Adrenal gland (tissue), 9 donors: ENCODE measurements at regions not wholly inside any gene's neighbourhood (a gene's known extent, or its start where the extent isn't known, plus 50 kb on each side); places are given as distances from the start of the nearest gene placed in this dataset.
A peak's percentile ranks its signal among the peaks of the same experiment; 100 is the strongest.
"Not testable (repeated sequence)": the region's sequence is repeated elsewhere in the genome, so short reads cannot be mapped to it uniquely, and the experiment has no call there.

Source experiments
- DNase-seq, 7 donors: peaks; one replicate each; pipeline ENCODE4 v3.0.0-alpha.2; 2019 to 2020
- H3K27ac ChIP-seq, 5 donors: fragments of 200-600 bp; sonication (generic) in 4 of 5; 1 replicate in 3 of 5; 2 replicates in 2 of 5; pipeline versions ENCODE4 v1.5.1 to v1.8.0; 2016 to 2020; ENCODE audit warnings: mild to moderate bottlenecking in 1 of 5
- H3K27me3 ChIP-seq: fragments of 200-600 bp; 2 replicates; pipeline ENCODE4 v1.8.0; 2021
- H3K36me3 ChIP-seq, 2 donors: fragments of 200-600 bp; replicated peaks in 1 of 2; 1 replicate in 1 of 2; 2 replicates in 1 of 2; pipeline versions ENCODE4 v1.5.1 to v1.8.0; 2018 to 2022
- H3K4me1 ChIP-seq, 2 donors: fragments of 200-600 bp; replicated peaks in 1 of 2; 1 replicate in 1 of 2; 2 replicates in 1 of 2; pipeline versions ENCODE4 v1.5.1 to v1.8.0; 2018 to 2021
- H3K4me3 ChIP-seq, 4 donors: fragments of 200-600 bp; sonication (generic) in 3 of 4; one replicate each; pipeline ENCODE4 v1.5.1; 2016 to 2018
- H3K9me3 ChIP-seq, 3 donors: fragments of 200-600 bp; sonication (generic) in 1 of 3; replicated peaks in 1 of 3; 1 replicate in 2 of 3; 2 replicates in 1 of 3; pipeline versions ENCODE4 v1.5.1 to v1.8.0; 2016 to 2021
- POLR2A ChIP-seq, 2 donors: fragments of 450-650 bp; IDR thresholded peaks; one replicate each; pipeline ENCODE4 v1.6.1; 2017; ENCODE audit warnings: antibody characterized with exemption in 2 of 2, mild to moderate bottlenecking in 2 of 2, moderate library complexity in 1 of 2
- WGBS, 4 donors: extraction: QIAGEN DNeasy Blood & Tissue Kit in 2 of 4; methylation state at CpG; one replicate each; pipeline versions ENCODE4 v1.1.5 to v1.1.7; 2013 to 2017; 5-methylcytosine and 5-hydroxymethylcytosine counted together
- intact Hi-C, 2 donors: fragments of 100-400 bp; cut with DNase I; formaldehyde crosslinking; loops; one replicate each; pipeline versions ENCODE4 v1.14.1 to v1.15.0; 2022 to 2023
- TF ChIP-seq, protein P1 (sequence below), 6 experiments: fragments of 450-650 bp in 4 of 6; fragments of 200-600 bp in 2 of 6; sonication (generic) in 1 of 6; IDR thresholded peaks; 1 replicate in 5 of 6; 2 replicates in 1 of 6; pipeline versions ENCODE4 v1.5.1 to v1.8.0; 2016 to 2021; ENCODE audit warnings: antibody characterized with exemption in 6 of 6, mild to moderate bottlenecking in 2 of 6, moderate library complexity in 1 of 6
- donor health status: healthy with polysubstance abuse.
- donor health status: Bipolar disorder and iron deficiency.
- donor health status: DM: yes; HTN: yes; CAD: no.
- donor health status: DM: no; HTN: no; CAD: no.
- donor health status: DM: no; HTN: no; CAD: no.

DNA sequence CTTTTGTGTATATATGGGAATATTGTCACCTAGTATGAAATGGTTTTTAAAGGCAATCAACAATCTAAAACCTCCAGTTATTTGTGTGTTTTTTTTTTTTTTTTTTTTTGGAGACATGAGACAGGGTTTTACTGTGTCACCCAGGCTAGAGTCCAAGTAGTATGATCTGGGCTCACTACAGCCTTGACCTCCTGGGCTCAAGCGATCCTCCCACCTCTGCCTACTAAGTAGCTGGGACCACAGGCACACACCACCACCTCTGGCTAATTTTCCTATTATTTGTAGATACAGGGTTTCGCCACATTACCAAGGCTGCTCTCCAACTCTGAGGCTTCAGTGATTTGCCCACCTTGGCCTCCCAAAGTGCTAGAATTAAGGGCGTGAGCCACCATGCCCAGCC, 349.9 kb downstream of the UTRN start:
- no peak overlapping the region for H3K4me3 ChIP-seq
- no peaks in the 10 kb centered on the region for H3K36me3 ChIP-seq
- TF ChIP-seq, protein P1, sequence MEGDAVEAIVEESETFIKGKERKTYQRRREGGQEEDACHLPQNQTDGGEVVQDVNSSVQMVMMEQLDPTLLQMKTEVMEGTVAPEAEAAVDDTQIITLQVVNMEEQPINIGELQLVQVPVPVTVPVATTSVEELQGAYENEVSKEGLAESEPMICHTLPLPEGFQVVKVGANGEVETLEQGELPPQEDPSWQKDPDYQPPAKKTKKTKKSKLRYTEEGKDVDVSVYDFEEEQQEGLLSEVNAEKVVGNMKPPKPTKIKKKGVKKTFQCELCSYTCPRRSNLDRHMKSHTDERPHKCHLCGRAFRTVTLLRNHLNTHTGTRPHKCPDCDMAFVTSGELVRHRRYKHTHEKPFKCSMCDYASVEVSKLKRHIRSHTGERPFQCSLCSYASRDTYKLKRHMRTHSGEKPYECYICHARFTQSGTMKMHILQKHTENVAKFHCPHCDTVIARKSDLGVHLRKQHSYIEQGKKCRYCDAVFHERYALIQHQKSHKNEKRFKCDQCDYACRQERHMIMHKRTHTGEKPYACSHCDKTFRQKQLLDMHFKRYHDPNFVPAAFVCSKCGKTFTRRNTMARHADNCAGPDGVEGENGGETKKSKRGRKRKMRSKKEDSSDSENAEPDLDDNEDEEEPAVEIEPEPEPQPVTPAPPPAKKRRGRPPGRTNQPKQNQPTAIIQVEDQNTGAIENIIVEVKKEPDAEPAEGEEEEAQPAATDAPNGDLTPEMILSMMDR (IDR thresholded peaks at IDR 0.05): no peak
- no peak for TF ChIP-seq POLR2A (IDR thresholded peaks at IDR 0.05)
- no peaks in the 10 kb centered on the region for H3K9me3 ChIP-seq
- no peak overlapping the region for H3K27ac ChIP-seq
- H3K4me1 ChIP-seq: peaks cover 0 to 23% of the 10 kb centered on the region in 2 donors
- intact Hi-C loops: no loop called here
- DNase-seq: peak in 4 of 7 donors; percentile 32 to 56 (median 38)
- 60 to 76% (median 74%) methylated on average over 3 of the region's 3 CpGs for WGBS, 4 donors
- no peaks in the 10 kb centered on the region for H3K27me3 ChIP-seq

DNA sequence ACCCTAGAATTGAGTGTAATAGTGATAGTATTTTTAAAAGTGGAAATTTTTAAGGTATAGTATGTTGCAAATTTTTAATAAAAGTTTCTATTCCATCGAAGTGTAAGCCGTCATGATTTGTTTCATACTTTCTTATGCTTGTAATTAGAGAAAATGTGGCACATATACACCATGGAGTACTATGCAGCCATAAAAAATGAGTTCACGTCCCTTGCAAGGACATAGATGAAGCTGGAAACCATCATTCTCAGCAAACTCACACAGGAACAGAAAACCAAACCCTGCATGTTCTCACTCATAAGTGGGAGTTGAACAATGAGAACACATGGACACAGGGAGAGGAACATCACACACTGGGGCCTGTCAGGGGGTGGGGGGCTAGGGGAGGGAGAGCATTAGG, 350.9 kb downstream of the UTRN start:
- H3K9me3 ChIP-seq, H3K27ac ChIP-seq, intact Hi-C loops, DNase-seq, H3K36me3 ChIP-seq, H3K27me3 ChIP-seq, H3K4me3 ChIP-seq: not testable (repeated sequence)
- WGBS, 4 donors: 95 to 98% (median 97%) methylated on average over 3 of the region's 3 CpGs
- H3K4me1 ChIP-seq: peaks cover 0 to 23% of the 10 kb centered on the region in 2 donors

DNA sequence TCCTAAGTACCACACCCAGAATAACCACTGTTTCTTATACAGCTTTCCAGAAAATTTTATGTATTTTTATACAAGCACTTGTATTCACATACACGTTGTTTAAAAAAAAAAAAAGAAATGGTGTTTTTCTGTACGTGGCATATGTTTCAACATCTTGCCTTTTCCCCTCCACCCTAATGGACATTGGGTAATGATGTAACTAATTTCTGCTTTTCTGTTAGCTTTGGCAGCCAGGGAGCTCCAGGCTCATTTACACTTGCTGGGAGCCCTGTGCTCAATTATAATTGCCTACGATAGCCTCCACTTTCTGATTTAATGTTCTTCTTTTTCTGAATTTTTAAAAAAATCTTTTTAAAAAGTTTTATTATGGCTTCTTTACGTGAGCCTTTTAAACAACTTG, 352.4 kb downstream of the UTRN start:
- H3K4me3 ChIP-seq: no peak overlapping the region
- TF ChIP-seq POLR2A (IDR thresholded peaks at IDR 0.05): no peak
- TF ChIP-seq, protein P1 (IDR thresholded peaks at IDR 0.05): no peak
- no peaks in the 10 kb centered on the region for H3K27me3 ChIP-seq
- DNase-seq: no peak
- no peaks in the 10 kb centered on the region for H3K36me3 ChIP-seq
- peaks cover 0 to 14% of the 10 kb centered on the region in 2 donors for H3K4me1 ChIP-seq
- H3K9me3 ChIP-seq: no peaks in the 10 kb centered on the region
- WGBS, 4 donors: 79 to 82% (median 80%) methylated on average over 4 of the region's 4 CpGs
- no peak overlapping the region for H3K27ac ChIP-seq
- intact Hi-C loops: no loop called here

DNA sequence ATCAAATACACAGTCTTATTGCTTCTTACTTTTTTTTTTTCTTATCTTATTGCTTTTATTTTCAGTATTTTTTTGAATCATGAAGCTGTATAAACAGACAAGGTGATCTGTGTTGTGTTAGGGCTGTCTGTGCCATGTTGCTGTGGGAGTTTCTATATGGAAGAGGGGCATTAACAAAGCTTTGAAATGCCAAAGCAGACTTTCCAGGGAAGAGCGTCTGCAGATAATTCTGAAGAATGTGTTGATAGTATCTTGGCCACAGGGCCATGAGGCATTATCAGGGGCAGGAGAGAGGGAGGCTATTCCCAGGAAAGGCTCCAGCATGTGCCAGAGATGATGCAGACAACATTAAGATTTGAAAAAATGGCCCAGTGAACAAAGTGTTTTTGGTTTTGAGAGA, 354.5 kb downstream of the UTRN start:
- intact Hi-C loops: no loop called here
- Histone ChIP-seq H3K4me3 (no peak overlapping the region), H3K27me3 (no peaks in the 10 kb centered on the region), H3K9me3 (no peaks in the 10 kb centered on the region), H3K36me3 (no peaks in the 10 kb centered on the region), H3K27ac (no peak overlapping the region), H3K4me1 (peaks cover 0 to 13% of the 10 kb centered on the region in 2 donors)
- TF ChIP-seq, protein P1 (IDR thresholded peaks at IDR 0.05): no peak
- TF ChIP-seq POLR2A (IDR thresholded peaks at IDR 0.05): no peak
- no peak for DNase-seq
- 76 to 88% (median 86%) methylated on average over 1 of the region's 1 CpG for WGBS, 4 donors

DNA sequence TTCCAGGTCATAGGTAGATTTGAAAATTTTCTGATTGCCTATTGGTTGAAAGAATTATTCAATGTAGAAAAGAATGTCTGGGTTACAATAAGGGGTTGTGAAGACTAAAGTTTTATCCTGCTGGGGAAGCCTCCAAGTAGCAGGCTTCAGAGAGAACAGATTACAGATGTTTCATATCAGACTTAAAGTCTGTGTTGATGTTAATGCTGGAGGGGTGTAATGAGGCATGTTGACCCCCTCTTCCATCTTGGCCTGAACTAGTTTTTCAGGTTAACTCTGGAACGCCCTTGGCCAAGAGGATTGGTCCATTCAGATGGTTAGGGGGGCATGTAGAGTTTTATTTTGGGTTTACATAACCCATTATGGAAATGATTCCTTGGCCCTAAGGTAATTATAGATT, 356.2 kb downstream of the UTRN start:
- Histone ChIP-seq H3K9me3 (no peaks in the 10 kb centered on the region), H3K4me3 (no peak overlapping the region), H3K36me3 (no peaks in the 10 kb centered on the region), H3K4me1 (peaks cover 0 to 7% of the 10 kb centered on the region in 2 donors), H3K27ac (no peak overlapping the region), H3K27me3 (no peaks in the 10 kb centered on the region)
- WGBS, 4 donors: 83 to 96% (median 91%) methylated on average over 1 of the region's 1 CpG
- TF ChIP-seq POLR2A (IDR thresholded peaks at IDR 0.05): no peak
- TF ChIP-seq, protein P1 (IDR thresholded peaks at IDR 0.05): no peak
- no peak for DNase-seq
- intact Hi-C loops: no loop called here
